CD4-positive, alpha-beta T cell treated with Interleukin-17A for 4 hours (primary cell): ENCODE measurements at regions not wholly inside any gene's neighbourhood (a gene's known extent, or its start where the extent isn't known, plus 50 kb on each side); places are given as distances from the start of the nearest gene placed in this dataset.
"Not testable (repeated sequence)": the region's sequence is repeated elsewhere in the genome, so short reads cannot be mapped to it uniquely, and the experiment has no call there.

Experiments
- DNase-seq: peaks from one replicate; pipeline ENCODE4 v3.0.0-alpha.2; 2020; ENCODE audit warnings: mixed read lengths

GRCh38 chr3:30539206-30539605 is 67.2 kb upstream of the TGFBR2 start:
- no peak for DNase-seq

GRCh38 chr3:30539772-30540171 is 66.6 kb upstream of the TGFBR2 start:
- DNase-seq = no peak

- not testable (repeated sequence) for DNase-seq
These were observed 65.2 kb upstream of the TGFBR2 start for GRCh38 chr3:30541156-30541555.

- DNase-seq = no peak
These were observed 63.5 kb upstream of the TGFBR2 start for GRCh38 chr3:30542897-30543296.

- no peak for DNase-seq
These were observed 61.6 kb upstream of the TGFBR2 start for GRCh38 chr3:30544812-30545211.

GRCh38 chr3:30546934-30547333 is 59.5 kb upstream of the TGFBR2 start:
- no peak for DNase-seq

GRCh38 chr3:30547716-30548115 is 58.7 kb upstream of the TGFBR2 start:
- no peak for DNase-seq

- DNase-seq = no peak
These were observed 57.8 kb upstream of the TGFBR2 start for GRCh38 chr3:30548600-30548999.

- DNase-seq = no peak
These were observed 56.8 kb upstream of the TGFBR2 start for GRCh38 chr3:30549600-30549999.

- DNase-seq = no peak
These were observed 56.2 kb upstream of the TGFBR2 start for GRCh38 chr3:30550246-30550645.

GRCh38 chr3:30551266-30551665 is 55.1 kb upstream of the TGFBR2 start:
- no peak for DNase-seq

GRCh38 chr3:30551927-30552326 is 54.5 kb upstream of the TGFBR2 start:
- no peak for DNase-seq

- DNase-seq = no peak
These were observed 52.6 kb upstream of the TGFBR2 start for GRCh38 chr3:30553641-30554316.

- no peak for DNase-seq
These were observed 52.1 kb upstream of the TGFBR2 start for GRCh38 chr3:30554317-30554690.

GRCh38 chr3:30555968-30556367 is 50.4 kb upstream of the TGFBR2 start:
- DNase-seq = no peak
